GM18861 (cell line): ENCODE measurements at regions not wholly inside any gene's neighbourhood (a gene's known extent, or its start where the extent isn't known, plus 50 kb on each side); places are given as distances from the start of the nearest gene placed in this dataset.
"Not testable (repeated sequence)": the region's sequence is repeated elsewhere in the genome, so short reads cannot be mapped to it uniquely, and the experiment has no call there.

ENCODE experiments used
- ATAC-seq: cut with Tn5 transposase; IDR thresholded peaks from one replicate; pipeline ENCODE4 v1.9.1; 2021; ENCODE audit not compliant: unreplicated experiment

DNA sequence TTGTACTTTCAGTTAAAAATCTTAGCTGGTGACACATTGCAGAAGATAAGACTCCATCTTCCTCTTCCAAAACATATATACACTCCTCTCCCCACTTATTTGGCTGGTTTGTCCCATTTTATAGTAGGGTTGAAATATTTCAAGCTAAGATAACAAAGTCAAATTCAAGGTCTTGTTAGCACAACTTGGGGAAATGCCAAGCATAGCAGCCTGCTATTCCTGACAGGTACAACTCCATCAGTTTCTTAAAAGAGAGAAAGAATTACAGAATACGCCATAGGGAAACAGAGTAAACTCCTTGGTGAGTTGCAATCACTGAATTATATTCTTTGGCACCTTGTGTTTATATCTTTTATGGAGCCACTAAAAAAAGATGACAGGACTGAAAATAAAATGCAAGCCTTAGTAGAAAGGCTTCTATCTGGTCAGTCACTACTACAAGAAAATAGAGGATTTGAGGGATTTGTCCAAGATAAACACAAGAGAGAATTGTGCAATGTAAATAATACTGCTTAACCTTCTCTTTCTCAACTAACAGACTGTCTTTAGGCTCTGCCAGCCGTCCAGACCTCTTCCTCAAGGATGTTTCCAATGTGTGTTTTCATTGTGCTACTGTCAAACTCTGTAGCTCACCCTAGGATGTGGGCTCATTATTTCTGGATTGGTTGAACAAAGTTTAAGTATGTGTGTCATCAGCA lies 170.3 kb downstream of the VEGFC start:
- ATAC-seq, result no peak

- ATAC-seq, result not testable (repeated sequence)
Measured at GRCh38 chr4:176624983-176625610, 167.6 kb downstream of the VEGFC start.

DNA sequence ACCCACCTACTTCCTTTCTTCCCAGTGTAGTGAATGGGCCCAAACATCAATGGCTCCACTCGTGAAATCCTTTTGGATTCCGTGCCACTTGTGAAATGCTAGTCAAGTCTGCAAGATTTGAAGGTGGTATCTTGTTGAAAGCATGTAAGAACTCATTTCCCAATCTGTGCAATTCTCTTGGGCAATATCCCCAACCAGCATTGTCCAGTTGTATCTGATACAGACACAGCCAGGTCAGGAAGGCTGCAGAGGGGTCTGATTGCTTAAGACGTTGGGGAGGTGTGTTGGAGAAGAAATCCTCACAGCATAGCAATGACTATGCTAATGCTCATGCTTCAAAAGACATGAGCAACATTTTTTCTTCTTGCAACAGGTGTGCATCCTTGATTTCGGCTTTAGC lies 164.8 kb downstream of the VEGFC start:
- no peak for ATAC-seq

DNA sequence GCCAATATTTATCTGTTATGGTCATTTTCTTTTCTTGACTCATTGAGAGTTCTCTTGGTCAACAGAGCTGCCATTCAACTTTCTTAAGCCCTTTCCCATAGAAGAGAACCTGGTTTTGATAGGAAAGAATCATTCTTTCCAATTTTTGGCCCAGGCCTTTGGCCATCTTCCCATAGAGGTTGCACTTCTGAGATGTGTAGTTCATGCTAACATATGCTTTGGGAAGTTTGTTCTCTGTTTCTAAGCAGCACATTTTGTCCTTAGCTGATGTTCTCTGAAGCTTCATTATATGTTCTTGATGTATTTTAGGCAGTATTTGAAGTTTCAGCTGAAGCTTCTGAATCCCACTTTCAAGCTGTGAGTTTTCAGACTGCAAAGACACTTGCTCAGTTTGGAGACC lies 161.1 kb downstream of the VEGFC start:
- no peak for ATAC-seq
